Ascending aorta (tissue), 2 donors: ENCODE measurements at regions not wholly inside any gene's neighbourhood (a gene's known extent, or its start where the extent isn't known, plus 50 kb on each side); places are given as distances from the start of the nearest gene placed in this dataset.

Experiments used
- DNase-seq, 2 donors: peaks; one replicate each; pipeline ENCODE4 v3.0.0-alpha.2; 2019; ENCODE audit warnings: low spot score in 2 of 2
- H3K27ac ChIP-seq, 2 donors: fragments of 200-600 bp; sonication (generic); one replicate each; pipeline ENCODE4 v1.5.1; 2016 to 2017; ENCODE audit warnings: mild to moderate bottlenecking in 1 of 2
- H3K27me3 ChIP-seq: fragments of 200-600 bp; sonication (generic); one replicate; pipeline ENCODE4 v1.5.1; 2017
- H3K36me3 ChIP-seq, 2 donors: fragments of 200-600 bp; sonication (generic); one replicate each; pipeline ENCODE4 v1.5.1; 2016
- H3K4me1 ChIP-seq, 2 donors: fragments of 200-600 bp; sonication (generic); one replicate each; pipeline ENCODE4 v1.5.1; 2016 to 2017; ENCODE audit warnings: mild to moderate bottlenecking in 1 of 2
- H3K4me3 ChIP-seq, 2 donors: fragments of 200-600 bp; sonication (generic); one replicate each; pipeline ENCODE4 v1.5.1; 2016 to 2017; ENCODE audit warnings: mild to moderate bottlenecking in 1 of 2
- H3K9me3 ChIP-seq, 2 donors: fragments of 200-600 bp; sonication (generic); one replicate each; pipeline ENCODE4 v1.5.1; 2016
- intact Hi-C: fragments of 100-400 bp; cut with DNase I; formaldehyde crosslinking; loops from one replicate; pipeline ENCODE4 v1.15.1; 2023
- TF ChIP-seq, protein P1 (sequence below), 3 experiments: fragments of 200-600 bp in 2 of 3; fragments of 450-650 bp in 1 of 3; sonication (generic) in 2 of 3; IDR thresholded peaks; one replicate each; pipeline ENCODE4 v1.5.1; 2016 to 2019; ENCODE audit warnings: antibody characterized with exemption in 3 of 3, mild to moderate bottlenecking in 1 of 3, moderate library complexity in 1 of 3

GRCh38 chr16:6929868-6930267 lies 402.8 kb upstream of the RBFOX1 start:
- Histone ChIP-seq H3K4me3 (no peak overlapping the region), H3K27ac (no peak overlapping the region), H3K36me3 (no peaks in the 10 kb centered on the region), H3K4me1 (no peaks in the 10 kb centered on the region), H3K9me3 (no peaks in the 10 kb centered on the region), H3K27me3 (no peaks in the 10 kb centered on the region)
- no peak for DNase-seq
- intact Hi-C loops = no loop called here
- TF ChIP-seq, protein P1, sequence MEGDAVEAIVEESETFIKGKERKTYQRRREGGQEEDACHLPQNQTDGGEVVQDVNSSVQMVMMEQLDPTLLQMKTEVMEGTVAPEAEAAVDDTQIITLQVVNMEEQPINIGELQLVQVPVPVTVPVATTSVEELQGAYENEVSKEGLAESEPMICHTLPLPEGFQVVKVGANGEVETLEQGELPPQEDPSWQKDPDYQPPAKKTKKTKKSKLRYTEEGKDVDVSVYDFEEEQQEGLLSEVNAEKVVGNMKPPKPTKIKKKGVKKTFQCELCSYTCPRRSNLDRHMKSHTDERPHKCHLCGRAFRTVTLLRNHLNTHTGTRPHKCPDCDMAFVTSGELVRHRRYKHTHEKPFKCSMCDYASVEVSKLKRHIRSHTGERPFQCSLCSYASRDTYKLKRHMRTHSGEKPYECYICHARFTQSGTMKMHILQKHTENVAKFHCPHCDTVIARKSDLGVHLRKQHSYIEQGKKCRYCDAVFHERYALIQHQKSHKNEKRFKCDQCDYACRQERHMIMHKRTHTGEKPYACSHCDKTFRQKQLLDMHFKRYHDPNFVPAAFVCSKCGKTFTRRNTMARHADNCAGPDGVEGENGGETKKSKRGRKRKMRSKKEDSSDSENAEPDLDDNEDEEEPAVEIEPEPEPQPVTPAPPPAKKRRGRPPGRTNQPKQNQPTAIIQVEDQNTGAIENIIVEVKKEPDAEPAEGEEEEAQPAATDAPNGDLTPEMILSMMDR (IDR thresholded peaks at IDR 0.05) = no peak

DNA sequence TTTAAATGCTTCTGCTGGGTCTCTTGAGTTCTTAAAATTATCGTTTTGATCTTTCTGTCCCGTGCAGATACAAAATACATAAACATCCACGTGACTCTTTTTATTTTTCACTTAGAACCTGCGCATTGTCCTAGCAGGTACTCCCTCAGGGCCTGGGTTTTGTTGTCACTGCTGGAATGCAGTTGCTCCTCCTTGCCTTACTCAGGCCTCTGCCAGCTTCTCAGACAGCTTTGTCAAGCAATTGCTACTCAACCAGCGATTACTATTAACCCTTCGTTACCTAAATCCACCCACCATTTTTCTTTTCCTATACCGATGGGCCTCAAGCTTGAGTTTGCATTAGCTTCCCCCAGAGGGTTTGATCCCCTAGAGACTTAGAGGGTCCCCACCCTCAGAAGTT lies 405.9 kb upstream of the RBFOX1 start:
- no peak overlapping the region for H3K4me3 ChIP-seq
- H3K27me3 ChIP-seq = no peaks in the 10 kb centered on the region
- no peak for DNase-seq
- H3K9me3 ChIP-seq = no peaks in the 10 kb centered on the region
- intact Hi-C loops = no loop called here
- no peaks in the 10 kb centered on the region for H3K4me1 ChIP-seq
- H3K36me3 ChIP-seq = no peaks in the 10 kb centered on the region
- TF ChIP-seq, protein P1 (IDR thresholded peaks at IDR 0.05) = no peak
- no peak overlapping the region for H3K27ac ChIP-seq

DNA sequence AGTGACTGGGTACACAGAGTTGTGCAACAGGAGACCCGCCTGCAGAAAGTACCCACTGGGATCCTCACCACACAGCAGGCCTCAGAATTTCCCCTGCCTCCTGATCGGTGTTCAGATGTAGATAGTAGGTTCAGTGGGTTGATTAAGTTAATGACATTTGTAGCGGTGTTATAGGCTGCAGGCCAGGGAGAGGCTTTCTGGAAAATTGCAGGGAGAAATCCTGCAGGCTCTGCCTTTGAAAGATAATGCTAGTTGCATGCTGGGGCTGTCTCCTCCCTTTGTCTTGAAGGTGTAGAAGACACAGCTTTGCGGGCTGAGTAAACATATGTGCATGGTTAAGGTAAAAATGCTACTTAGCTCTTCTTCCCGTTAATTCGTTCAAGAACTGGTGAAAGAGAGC lies 406.3 kb upstream of the RBFOX1 start:
- DNase-seq = no peak
- intact Hi-C loops = no loop called here

GRCh38 chr16:6918646-6919045 lies 414.0 kb upstream of the RBFOX1 start:
- Histone ChIP-seq H3K4me1 (no peaks in the 10 kb centered on the region), H3K9me3 (no peaks in the 10 kb centered on the region), H3K4me3 (no peak overlapping the region), H3K27ac (no peak overlapping the region), H3K36me3 (no peaks in the 10 kb centered on the region), H3K27me3 (no peaks in the 10 kb centered on the region)
- no peak for DNase-seq
- TF ChIP-seq, protein P1 (IDR thresholded peaks at IDR 0.05) = no peak
- intact Hi-C loops = no loop called here

More for the DNA sequence above, 406.3 kb upstream of the RBFOX1 start:
- Histone ChIP-seq H3K27me3 (no peaks in the 10 kb centered on the region), H3K27ac (no peak overlapping the region), H3K4me1 (no peaks in the 10 kb centered on the region), H3K4me3 (no peak overlapping the region), H3K36me3 (no peaks in the 10 kb centered on the region), H3K9me3 (no peaks in the 10 kb centered on the region)
- TF ChIP-seq, protein P1 (IDR thresholded peaks at IDR 0.05) = no peak

GRCh38 chr16:6916946-6917345 lies 415.7 kb upstream of the RBFOX1 start:
- DNase-seq = no peak
- Histone ChIP-seq H3K36me3 (no peaks in the 10 kb centered on the region), H3K4me1 (no peaks in the 10 kb centered on the region), H3K4me3 (no peak overlapping the region), H3K27me3 (no peaks in the 10 kb centered on the region), H3K9me3 (no peaks in the 10 kb centered on the region), H3K27ac (no peak overlapping the region)
- intact Hi-C loops = no loop called here
- TF ChIP-seq, protein P1 (IDR thresholded peaks at IDR 0.05) = no peak

DNA sequence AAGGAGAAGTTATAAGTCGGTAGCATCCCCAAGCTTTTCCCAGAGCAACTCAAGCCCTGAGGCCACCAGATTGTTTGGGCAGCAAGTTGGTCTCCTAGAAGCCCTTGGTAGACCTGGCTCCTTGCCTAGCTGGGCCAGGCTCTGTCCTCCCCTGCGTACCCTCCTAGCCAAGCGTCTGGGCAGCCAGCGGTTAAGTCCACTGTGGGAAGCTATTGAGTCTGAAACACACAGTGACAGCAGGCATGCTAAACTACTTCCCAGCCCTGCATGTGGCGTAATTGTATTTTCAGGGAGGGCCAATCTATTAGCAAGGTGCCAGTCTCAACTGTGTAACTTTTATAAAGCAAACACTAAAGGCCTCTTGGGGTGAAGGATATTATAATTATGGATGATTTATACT lies 419.1 kb upstream of the RBFOX1 start:
- DNase-seq = no peak
- H3K4me3 ChIP-seq = no peak overlapping the region
- TF ChIP-seq, protein P1 (IDR thresholded peaks at IDR 0.05) = no peak
- intact Hi-C loops = no loop called here
- no peaks in the 10 kb centered on the region for H3K9me3 ChIP-seq
- H3K27me3 ChIP-seq = no peaks in the 10 kb centered on the region
- no peaks in the 10 kb centered on the region for H3K36me3 ChIP-seq
- no peak overlapping the region for H3K27ac ChIP-seq
- no peaks in the 10 kb centered on the region for H3K4me1 ChIP-seq
